AG09319 (cell line): ENCODE measurements at regions not wholly inside any gene's neighbourhood (a gene's known extent, or its start where the extent isn't known, plus 50 kb on each side); places are given as distances from the start of the nearest gene placed in this dataset.

Experiments
- DNase-seq: peaks from one replicate; pipeline ENCODE4 v3.0.0-alpha.2; 2010; ENCODE audit warnings: low read depth; ENCODE audit errors: extremely low read depth
- TF ChIP-seq, protein P1 (sequence below): IDR thresholded peaks from 2 replicates; pipeline ENCODE4 v1.5.1; 2011; ENCODE audit warnings: low read depth, mild to moderate bottlenecking, inconsistent platforms, low read length, moderate library complexity

DNA sequence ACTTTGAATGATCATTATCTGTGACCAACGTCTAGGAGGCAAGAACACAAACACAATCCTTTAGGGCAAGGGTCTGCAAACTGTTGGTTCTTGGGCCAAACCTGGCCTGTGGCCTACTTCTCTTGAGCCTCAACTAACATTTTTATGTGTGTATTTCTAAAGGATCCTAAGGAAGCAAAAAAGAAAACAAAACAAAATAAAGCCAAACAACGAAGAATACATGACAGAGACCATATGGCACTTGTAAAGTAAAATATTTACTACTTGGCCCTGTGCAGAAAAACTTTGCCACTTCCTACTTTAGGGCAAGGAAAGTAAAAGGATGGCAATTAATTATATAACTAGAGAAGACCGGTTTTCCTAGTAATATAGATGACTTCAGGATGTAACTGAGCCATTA, 1056.2 kb downstream of the EPHA7 start:
- DNase-seq, result no peak

GRCh38 chr6:92362404-92362803, 1057.0 kb downstream of the EPHA7 start:
- TF ChIP-seq, protein P1, sequence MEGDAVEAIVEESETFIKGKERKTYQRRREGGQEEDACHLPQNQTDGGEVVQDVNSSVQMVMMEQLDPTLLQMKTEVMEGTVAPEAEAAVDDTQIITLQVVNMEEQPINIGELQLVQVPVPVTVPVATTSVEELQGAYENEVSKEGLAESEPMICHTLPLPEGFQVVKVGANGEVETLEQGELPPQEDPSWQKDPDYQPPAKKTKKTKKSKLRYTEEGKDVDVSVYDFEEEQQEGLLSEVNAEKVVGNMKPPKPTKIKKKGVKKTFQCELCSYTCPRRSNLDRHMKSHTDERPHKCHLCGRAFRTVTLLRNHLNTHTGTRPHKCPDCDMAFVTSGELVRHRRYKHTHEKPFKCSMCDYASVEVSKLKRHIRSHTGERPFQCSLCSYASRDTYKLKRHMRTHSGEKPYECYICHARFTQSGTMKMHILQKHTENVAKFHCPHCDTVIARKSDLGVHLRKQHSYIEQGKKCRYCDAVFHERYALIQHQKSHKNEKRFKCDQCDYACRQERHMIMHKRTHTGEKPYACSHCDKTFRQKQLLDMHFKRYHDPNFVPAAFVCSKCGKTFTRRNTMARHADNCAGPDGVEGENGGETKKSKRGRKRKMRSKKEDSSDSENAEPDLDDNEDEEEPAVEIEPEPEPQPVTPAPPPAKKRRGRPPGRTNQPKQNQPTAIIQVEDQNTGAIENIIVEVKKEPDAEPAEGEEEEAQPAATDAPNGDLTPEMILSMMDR, result no peak
- no peak for DNase-seq

More for the DNA sequence above, 1056.2 kb downstream of the EPHA7 start:
- TF ChIP-seq, protein P1, result no peak

- no peak for DNase-seq
- TF ChIP-seq, protein P1, result no peak
These were observed 1057.4 kb downstream of the EPHA7 start for GRCh38 chr6:92361990-92362389.

DNA sequence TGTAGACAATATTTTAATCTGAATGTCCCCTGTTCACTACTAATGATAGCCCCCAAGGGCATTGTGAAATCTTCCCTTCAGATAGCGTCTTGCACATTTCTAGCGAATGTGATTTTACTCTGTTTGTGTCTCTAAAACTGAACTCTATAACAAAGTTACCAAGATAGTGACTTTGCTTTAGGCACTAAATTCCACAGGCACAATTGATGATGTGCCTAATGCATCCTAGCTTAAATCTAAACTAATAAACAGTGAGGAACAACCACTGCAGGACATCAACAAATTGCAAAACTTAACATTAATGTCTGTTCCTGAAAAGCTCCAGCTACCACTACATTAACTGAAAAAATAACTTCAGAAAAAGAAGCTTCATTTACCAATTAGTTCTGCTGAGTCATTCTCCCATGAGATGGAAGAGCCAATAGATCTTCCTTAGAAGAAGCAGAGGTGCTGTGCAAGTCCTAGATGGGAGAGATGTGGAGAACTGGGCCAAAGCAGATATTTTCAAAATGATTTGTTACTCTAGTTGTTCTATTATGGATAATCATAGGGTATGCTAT, 1065.0 kb downstream of the EPHA7 start:
- no peak for DNase-seq
- TF ChIP-seq, protein P1, result no peak

GRCh38 chr6:92352130-92352529, 1067.2 kb downstream of the EPHA7 start:
- DNase-seq, result no peak
- TF ChIP-seq, protein P1, result no peak

DNA sequence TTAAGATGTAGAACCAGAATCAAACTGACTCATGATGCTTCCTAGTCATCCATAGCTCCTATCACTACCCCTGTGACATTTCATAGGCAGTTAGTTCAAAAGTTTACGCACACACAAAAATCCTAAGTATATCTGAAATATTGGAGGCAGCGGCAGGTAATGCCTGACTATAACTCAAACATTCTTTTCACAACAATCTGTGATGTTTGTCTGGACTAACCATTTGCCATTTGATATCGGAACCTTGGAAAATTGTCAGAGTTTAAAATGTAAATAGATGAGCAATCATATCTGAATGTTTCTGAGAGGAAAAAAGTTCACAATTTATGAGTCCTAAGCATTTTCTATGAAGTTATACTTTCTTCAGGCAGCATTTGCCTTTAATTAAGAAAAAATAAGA, 1078.2 kb downstream of the EPHA7 start:
- TF ChIP-seq, protein P1, result no peak
- no peak for DNase-seq

- TF ChIP-seq, protein P1, result no peak
- DNase-seq, result no peak
These were observed 1079.3 kb downstream of the EPHA7 start for GRCh38 chr6:92339936-92340640.
